ENCODE measurements at regions not wholly inside any gene's neighbourhood (a gene's known extent, or its start where the extent isn't known, plus 50 kb on each side); places are given as distances from the start of the nearest gene placed in this dataset.
"Not testable (repeated sequence)": the region's sequence is repeated elsewhere in the genome, so short reads cannot be mapped to it uniquely, and the experiment has no call there.

DNA sequence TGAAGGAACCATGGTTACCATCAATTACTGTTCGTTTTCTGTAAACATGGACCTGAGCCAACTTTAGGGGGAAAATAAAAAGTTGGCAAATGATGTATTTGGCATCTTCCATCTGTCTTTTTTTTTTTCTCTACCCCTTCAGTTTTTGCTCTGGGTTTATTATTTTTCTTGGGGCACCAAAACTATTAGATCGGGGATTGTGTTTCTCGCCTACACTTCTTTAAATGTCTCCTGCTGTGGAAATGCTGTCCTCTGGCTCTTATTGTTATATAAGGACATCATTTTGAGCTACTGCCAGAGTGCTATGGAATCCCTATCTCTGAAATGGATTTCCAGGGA, 234.0 kb upstream of the SLIT2 start:
- intact Hi-C loops (cut with micrococcal nuclease; ENCODE audit: unreplicated experiment): no loop called here
- H3K27me3 ChIP-seq (replicated peaks; ENCODE audit: insufficient read depth, low read depth, low read length, poor library complexity): no peaks in the 10 kb centered on the region
- DNase-seq (ENCODE audit: low spot score): no peak
- POLR2A ChIA-PET (ENCODE audit: low non-redundant PET): no interaction called here
- BruUV-seq (replicated peaks): no TSS peak
- CTCF ChIA-PET: interaction anchor here (1.2 kb wide), 1 partner anchor 231 kb away, joined by 3 read pairs; no protein-coding TSS in a partner anchor
- no peak overlapping the region for H3K4me3 ChIP-seq (ENCODE audit: low read depth, low read length, poor library complexity, severe bottlenecking)
- TF ChIP-seq, protein P1, sequence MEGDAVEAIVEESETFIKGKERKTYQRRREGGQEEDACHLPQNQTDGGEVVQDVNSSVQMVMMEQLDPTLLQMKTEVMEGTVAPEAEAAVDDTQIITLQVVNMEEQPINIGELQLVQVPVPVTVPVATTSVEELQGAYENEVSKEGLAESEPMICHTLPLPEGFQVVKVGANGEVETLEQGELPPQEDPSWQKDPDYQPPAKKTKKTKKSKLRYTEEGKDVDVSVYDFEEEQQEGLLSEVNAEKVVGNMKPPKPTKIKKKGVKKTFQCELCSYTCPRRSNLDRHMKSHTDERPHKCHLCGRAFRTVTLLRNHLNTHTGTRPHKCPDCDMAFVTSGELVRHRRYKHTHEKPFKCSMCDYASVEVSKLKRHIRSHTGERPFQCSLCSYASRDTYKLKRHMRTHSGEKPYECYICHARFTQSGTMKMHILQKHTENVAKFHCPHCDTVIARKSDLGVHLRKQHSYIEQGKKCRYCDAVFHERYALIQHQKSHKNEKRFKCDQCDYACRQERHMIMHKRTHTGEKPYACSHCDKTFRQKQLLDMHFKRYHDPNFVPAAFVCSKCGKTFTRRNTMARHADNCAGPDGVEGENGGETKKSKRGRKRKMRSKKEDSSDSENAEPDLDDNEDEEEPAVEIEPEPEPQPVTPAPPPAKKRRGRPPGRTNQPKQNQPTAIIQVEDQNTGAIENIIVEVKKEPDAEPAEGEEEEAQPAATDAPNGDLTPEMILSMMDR (conservative IDR thresholded peaks at IDR 0.05; ENCODE audit: low read depth, low read length): no peak
- no peak for TF ChIP-seq EZH2 (IDR thresholded peaks at IDR 0.05; ENCODE audit: borderline replicate concordance, low read depth, low read length, poor library complexity, severe bottlenecking)
- no peaks in the 10 kb centered on the region for H3K4me1 ChIP-seq (ENCODE audit: insufficient read depth, low read length, poor library complexity, severe bottlenecking)
- no peak overlapping the region for H3K27ac ChIP-seq (ENCODE audit: low read depth, low read length, poor library complexity, severe bottlenecking)
- no peaks in the 10 kb centered on the region for H3K9me3 ChIP-seq (ENCODE audit: low read depth, low read length, poor library complexity, severe bottlenecking)
- H3K36me3 ChIP-seq (ENCODE audit: insufficient read depth, low read length, poor library complexity, severe bottlenecking): no peaks in the 10 kb centered on the region

DNA sequence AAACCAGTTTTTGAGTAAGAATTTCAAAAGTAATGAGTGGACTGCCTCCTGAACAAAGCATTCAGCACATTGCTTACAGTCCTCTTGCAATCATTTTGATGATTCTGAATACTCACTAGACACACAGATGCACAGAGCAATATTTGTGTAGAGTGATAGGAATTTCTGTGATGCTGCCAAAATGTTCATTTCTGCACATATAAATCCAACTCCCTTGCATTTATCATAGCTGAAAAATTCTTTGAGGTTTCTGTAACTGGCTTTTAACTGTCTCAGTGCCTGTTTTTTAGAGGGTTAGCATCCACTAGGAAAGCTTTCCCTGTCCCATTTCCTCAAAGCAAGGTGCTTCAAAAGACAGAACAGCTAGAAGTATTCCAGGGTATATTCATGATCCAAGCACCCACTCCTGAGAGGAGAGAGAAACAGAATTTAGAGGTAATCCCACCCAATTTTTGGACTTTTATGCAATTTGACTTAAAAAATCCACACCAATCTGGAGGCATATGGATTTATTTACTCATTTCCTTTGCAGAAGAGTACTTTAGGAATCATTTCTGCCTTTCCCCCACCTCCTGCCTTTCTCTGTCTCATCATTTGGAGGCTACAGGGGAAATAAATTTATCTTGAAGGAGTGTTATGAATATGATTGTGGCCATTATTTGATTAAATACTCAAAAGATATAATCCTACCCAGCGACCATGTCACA, 234.5 kb upstream of the SLIT2 start:
- Histone ChIP-seq H3K27ac (ENCODE audit: low read depth, low read length, poor library complexity, severe bottlenecking) (no peak overlapping the region), H3K9me3 (ENCODE audit: low read depth, low read length, poor library complexity, severe bottlenecking) (no peaks in the 10 kb centered on the region), H3K27me3 (replicated peaks; ENCODE audit: insufficient read depth, low read depth, low read length, poor library complexity) (no peaks in the 10 kb centered on the region), H3K4me1 (ENCODE audit: insufficient read depth, low read length, poor library complexity, severe bottlenecking) (no peaks in the 10 kb centered on the region), H3K4me3 (ENCODE audit: low read depth, low read length, poor library complexity, severe bottlenecking) (no peak overlapping the region), H3K36me3 (ENCODE audit: insufficient read depth, low read length, poor library complexity, severe bottlenecking) (no peaks in the 10 kb centered on the region)
- intact Hi-C loops (cut with micrococcal nuclease; ENCODE audit: unreplicated experiment): no loop called here
- no peak for TF ChIP-seq EZH2 (IDR thresholded peaks at IDR 0.05; ENCODE audit: borderline replicate concordance, low read depth, low read length, poor library complexity, severe bottlenecking)
- TF ChIP-seq, protein P1 (conservative IDR thresholded peaks at IDR 0.05; ENCODE audit: low read depth, low read length): no peak
- no peak for DNase-seq (ENCODE audit: low spot score)
- ChIA-PET CTCF (interaction anchor here (1.2 kb wide), 1 partner anchor 231 kb away, joined by 3 read pairs; no protein-coding TSS in a partner anchor), POLR2A (ENCODE audit: low non-redundant PET) (no interaction called here)
- BruUV-seq (replicated peaks): no TSS peak

DNA sequence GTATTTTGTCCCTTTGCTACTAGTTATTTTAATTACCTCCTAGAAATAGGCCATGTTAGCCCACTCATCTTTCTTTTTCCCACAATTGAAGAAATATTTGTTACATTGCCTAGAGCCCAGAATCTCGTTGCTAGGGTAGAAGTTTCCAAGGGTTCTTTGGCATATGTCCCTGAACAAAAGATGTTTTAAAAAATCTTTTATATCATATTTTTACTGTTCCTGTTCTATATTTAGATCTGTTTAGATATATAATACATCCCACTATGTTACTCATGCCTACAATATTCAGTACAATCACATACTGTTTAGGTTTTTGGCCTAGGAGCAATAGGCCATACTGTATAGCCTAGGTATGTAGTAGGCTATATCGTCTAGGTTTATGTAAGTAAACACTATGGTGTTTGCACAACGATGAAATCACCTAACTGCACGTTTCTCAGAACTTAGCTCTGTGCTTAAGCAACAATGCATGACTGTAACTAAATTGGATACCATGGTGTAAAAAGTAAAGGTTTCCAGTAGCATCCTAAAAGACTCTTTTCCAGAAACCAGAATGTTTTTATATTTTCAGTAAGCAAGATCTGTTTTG, 236.0 kb upstream of the SLIT2 start:
- H3K9me3 ChIP-seq (ENCODE audit: low read depth, low read length, poor library complexity, severe bottlenecking): no peaks in the 10 kb centered on the region
- ChIA-PET POLR2A (ENCODE audit: low non-redundant PET) (no interaction called here), CTCF (no interaction called here)
- H3K36me3 ChIP-seq (ENCODE audit: insufficient read depth, low read length, poor library complexity, severe bottlenecking): no peaks in the 10 kb centered on the region
- intact Hi-C loops (cut with micrococcal nuclease; ENCODE audit: unreplicated experiment): no loop called here
- BruUV-seq (replicated peaks): no TSS peak
- H3K4me1 ChIP-seq (ENCODE audit: insufficient read depth, low read length, poor library complexity, severe bottlenecking): no peaks in the 10 kb centered on the region
- H3K4me3 ChIP-seq (ENCODE audit: low read depth, low read length, poor library complexity, severe bottlenecking): no peak overlapping the region
- no peaks in the 10 kb centered on the region for H3K27me3 ChIP-seq (replicated peaks; ENCODE audit: insufficient read depth, low read depth, low read length, poor library complexity)
- DNase-seq (ENCODE audit: low spot score): no peak
- TF ChIP-seq, protein P1 (conservative IDR thresholded peaks at IDR 0.05; ENCODE audit: low read depth, low read length): no peak
- no peak for TF ChIP-seq EZH2 (IDR thresholded peaks at IDR 0.05; ENCODE audit: borderline replicate concordance, low read depth, low read length, poor library complexity, severe bottlenecking)
- no peak overlapping the region for H3K27ac ChIP-seq (ENCODE audit: low read depth, low read length, poor library complexity, severe bottlenecking)

DNA sequence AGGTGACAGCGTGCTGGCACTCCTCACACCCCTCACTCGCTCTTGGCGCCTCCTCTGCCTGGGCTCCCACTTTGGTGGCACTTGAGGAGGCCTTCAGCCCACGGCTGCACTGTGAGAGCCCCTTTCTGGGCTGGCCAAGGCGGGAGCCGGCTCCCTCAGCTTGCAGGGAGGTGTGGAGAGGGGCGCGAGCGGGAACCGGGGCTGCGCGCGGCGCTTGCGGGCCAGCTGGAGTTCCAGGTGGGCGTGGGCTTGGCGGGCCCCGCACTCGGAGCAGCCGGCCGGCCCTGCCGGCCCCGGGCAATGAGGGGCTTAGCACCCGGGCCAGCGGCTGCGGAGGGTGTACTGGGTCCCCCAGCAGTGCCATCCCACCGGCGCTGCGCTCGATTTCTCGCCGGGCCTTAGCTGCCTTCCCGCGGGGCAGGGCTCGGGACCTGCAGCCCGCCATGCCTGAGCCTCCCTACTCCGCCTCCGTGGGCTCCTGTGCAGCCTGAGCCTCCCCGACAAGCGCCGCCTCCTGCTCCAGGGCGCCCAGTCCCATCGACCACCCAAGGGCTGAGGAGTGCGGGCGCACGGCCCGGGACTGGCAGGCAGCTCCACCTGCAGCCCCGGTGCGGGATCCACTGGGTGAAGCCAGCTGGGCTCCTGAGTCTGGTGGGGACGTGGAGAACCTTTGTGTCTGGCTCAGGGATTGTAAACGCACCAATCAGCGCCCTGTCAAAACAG, 247.7 kb upstream of the SLIT2 start:
- H3K36me3 ChIP-seq (ENCODE audit: insufficient read depth, low read length, poor library complexity, severe bottlenecking); H3K4me1 ChIP-seq (ENCODE audit: insufficient read depth, low read length, poor library complexity, severe bottlenecking); H3K27ac ChIP-seq (ENCODE audit: low read depth, low read length, poor library complexity, severe bottlenecking); H3K4me3 ChIP-seq (ENCODE audit: low read depth, low read length, poor library complexity, severe bottlenecking); H3K9me3 ChIP-seq (ENCODE audit: low read depth, low read length, poor library complexity, severe bottlenecking); POLR2A ChIA-PET (ENCODE audit: low non-redundant PET); intact Hi-C loops (cut with micrococcal nuclease; ENCODE audit: unreplicated experiment); CTCF ChIA-PET; DNase-seq (ENCODE audit: low spot score); BruUV-seq (replicated peaks); H3K27me3 ChIP-seq (replicated peaks; ENCODE audit: insufficient read depth, low read depth, low read length, poor library complexity): not testable (repeated sequence)
